HCT116 (cell line): ENCODE measurements at regions not wholly inside any gene's neighbourhood (a gene's known extent, or its start where the extent isn't known, plus 50 kb on each side); places are given as distances from the start of the nearest gene placed in this dataset.

ENCODE experiments used
- CEBPB ChIP-seq: IDR thresholded peaks from 2 replicates; pipeline ENCODE4 v1.6.1; 2012; ENCODE audit warnings: low read depth
- CTCF ChIP-seq, 3 experiments: fragments of 200-600 bp in 1 of 3; sonication (generic) in 1 of 3; IDR thresholded peaks in 2 of 3; conservative IDR thresholded peaks in 1 of 3; 2 replicates each; pipeline ENCODE4 v1.5.1; 2012 to 2017; ENCODE audit warnings: low read depth in 2 of 3, low read length in 2 of 3, antibody characterized with exemption in 1 of 3, borderline replicate concordance in 1 of 3, control low read depth in 1 of 3, mild to moderate bottlenecking in 1 of 3, mixed read lengths in 1 of 3, mixed run types in 1 of 3, moderate library complexity in 1 of 3; ENCODE audit not compliant: insufficient read depth in 1 of 3
- EGR1 ChIP-seq: IDR thresholded peaks from 2 replicates; pipeline ENCODE4 v1.6.1; 2012; ENCODE audit warnings: low read depth
- EZH2 ChIP-seq: fragments of 200-600 bp; sonication (generic); IDR thresholded peaks from 2 replicates; pipeline ENCODE4 v1.6.1; 2017; ENCODE audit warnings: antibody characterized with exemption, mixed run types
- JUND ChIP-seq: IDR thresholded peaks from 2 replicates; pipeline ENCODE4 v1.6.1; 2012
- POLR2A ChIP-seq: IDR thresholded peaks from 2 replicates; pipeline ENCODE4 v1.7.0; 2011; ENCODE audit warnings: borderline replicate concordance; ENCODE audit not compliant: insufficient read depth, insufficient read length; ENCODE audit errors: extremely low read depth
- TCF7L2 ChIP-seq: IDR thresholded peaks from 2 replicates; pipeline ENCODE4 v1.7.0; 2011; ENCODE audit warnings: borderline replicate concordance, inconsistent platforms; ENCODE audit not compliant: insufficient read depth, insufficient read length; ENCODE audit errors: extremely low read depth
- TF ChIP-seq, protein P1 (sequence below): IDR thresholded peaks from 2 replicates; pipeline ENCODE4 v1.6.1; 2012

DNA sequence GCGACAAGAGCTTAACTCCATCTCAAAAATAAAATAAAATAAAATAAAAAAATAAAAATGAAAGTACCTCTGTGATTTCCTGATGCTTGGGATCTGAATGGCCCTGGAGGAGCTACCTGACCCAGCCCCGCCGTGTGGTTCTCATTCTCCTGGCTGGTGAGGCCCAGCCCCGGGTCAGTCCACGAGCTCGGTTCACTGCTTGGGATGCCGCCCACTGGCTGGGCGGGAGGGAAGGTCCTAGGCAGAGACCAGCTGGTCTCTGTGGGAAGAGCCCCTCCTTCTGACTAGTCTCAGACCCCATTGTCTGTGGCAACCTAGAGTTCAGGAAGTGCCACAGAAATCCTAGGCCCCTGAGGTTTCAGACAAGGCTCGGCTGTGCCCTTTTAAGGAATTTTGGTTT, 55.1 kb upstream of the DLGAP1 start:
- TF ChIP-seq CTCF (IDR thresholded peaks at IDR 0.05 in 2 of 3, conservative IDR thresholded peaks at IDR 0.05 in 1 of 3; ENCODE audit: borderline replicate concordance in 1 of 3, insufficient read depth in 1 of 3, low read depth in 2 of 3, low read length in 2 of 3) (no peak), EZH2 (no peak), POLR2A (no peak), CEBPB (no peak), EGR1 (no peak), JUND (no peak), TCF7L2 (no peak)
- TF ChIP-seq, protein P1, sequence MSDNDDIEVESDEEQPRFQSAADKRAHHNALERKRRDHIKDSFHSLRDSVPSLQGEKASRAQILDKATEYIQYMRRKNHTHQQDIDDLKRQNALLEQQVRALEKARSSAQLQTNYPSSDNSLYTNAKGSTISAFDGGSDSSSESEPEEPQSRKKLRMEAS, result no peak
